HCT116 (cell line): ENCODE measurements at regions not wholly inside any gene's neighbourhood (a gene's known extent, or its start where the extent isn't known, plus 50 kb on each side); places are given as distances from the start of the nearest gene placed in this dataset.

Experiments used
- ATAC-seq: fragments of 200-7000 bp; cut with Tn5 transposase; 2 replicates; pipeline ENCODE4 v1.9.1; 2020; ENCODE audit warnings: mild to moderate bottlenecking, moderate library complexity
- BruUV-seq: library from RNA; stranded (reverse); fragments of 400-500 nt; replicated peaks from 2 replicates; lab custom pipeline; 2021; lab: Mats Ljungman, UMichigan
- CTCF ChIA-PET: fragments of 300-600 bp; sonication (Branson Sonifier 250); formaldehyde crosslinking; loops from one replicate; lab custom pipeline; 2021; ENCODE audit warnings: antibody characterized with exemption; lab: Charles Lee
- POLR2A ChIA-PET: fragments of 300-600, 350-600 bp; sonication (Branson Sonifier 250); formaldehyde crosslinking; loops from one replicate; lab custom pipeline; 2021; ENCODE audit warnings: antibody characterized with exemption; lab: Charles Lee
- RAD21 ChIA-PET, 2 experiments: fragments of 300-600 bp; sonication (Branson Sonifier 250); formaldehyde crosslinking; loops; one replicate each; lab custom pipeline; 2023; ENCODE audit warnings: low total read pairs in 2 of 2; ENCODE audit not compliant: uncharacterized antibody in 2 of 2, unreplicated experiment in 2 of 2, low non-redundant PET in 1 of 2; lab: Charles Lee
- DNase-seq: peaks from one replicate; pipeline ENCODE4 v3.0.0-alpha.2; 2010; ENCODE audit warnings: low read depth, low spot score
- H2AFZ ChIP-seq: fragments of 200-600 bp; shearing (Covaris generic), sonication (generic); 2 replicates; pipeline ENCODE4 v1.6.1; 2017; ENCODE audit warnings: low read depth, mixed run types, mixed read lengths, antibody characterized with exemption, low read length; ENCODE audit not compliant: poor library complexity, severe bottlenecking
- H3K27ac ChIP-seq: 2 replicates; pipeline ENCODE4 v1.5.1; 2012; ENCODE audit warnings: low read depth, low read length
- H3K27me3 ChIP-seq: fragments of 200-600 bp; sonication (generic); 2 replicates; pipeline ENCODE4 v1.6.1; 2016; ENCODE audit warnings: mixed run types, low read length, mixed read lengths; ENCODE audit not compliant: insufficient read depth
- H3K36me3 ChIP-seq, 2 experiments: fragments of 200-500 bp in 1 of 2; fragments of 200-600 bp in 1 of 2; sonication (Bioruptor generic) in 1 of 2; sonication (generic) in 1 of 2; 2 replicates each; pipeline versions ENCODE4 v1.5.1 to v1.6.1; 2014 to 2016; ENCODE audit warnings: low read length in 2 of 2, inconsistent platforms in 1 of 2, mixed read lengths in 1 of 2, mixed run types in 1 of 2; ENCODE audit not compliant: insufficient read depth in 2 of 2, control insufficient read depth in 1 of 2
- H3K4me1 ChIP-seq, 2 experiments: fragments of 200-600 bp in 1 of 2; sonication (generic) in 1 of 2; 2 replicates each; pipeline versions ENCODE4 v1.5.1 to v1.6.1; 2012 to 2017; ENCODE audit warnings: low read length in 2 of 2, inconsistent platforms in 1 of 2, mild to moderate bottlenecking in 1 of 2, mixed read lengths in 1 of 2, mixed run types in 1 of 2, moderate library complexity in 1 of 2; ENCODE audit not compliant: insufficient read depth in 2 of 2, control insufficient read depth in 1 of 2
- H3K4me2 ChIP-seq: fragments of 200-600 bp; sonication (generic); 2 replicates; pipeline ENCODE4 v1.6.1; 2017; ENCODE audit warnings: mixed run types, low read length, mixed read lengths
- H3K4me3 ChIP-seq, 2 experiments: fragments of 200-600 bp in 1 of 2; sonication (generic) in 1 of 2; replicated peaks in 1 of 2; 2 replicates each; pipeline ENCODE4 v1.5.1; 2011 to 2016; ENCODE audit warnings: low read length in 2 of 2, control low read depth in 1 of 2, low read depth in 1 of 2, mild to moderate bottlenecking in 1 of 2, mixed read lengths in 1 of 2, mixed run types in 1 of 2
- H3K79me2 ChIP-seq: fragments of 200-600 bp; sonication (generic); 2 replicates; pipeline ENCODE4 v1.6.1; 2017; ENCODE audit warnings: mild to moderate bottlenecking, mixed run types, low read length, moderate library complexity, mixed read lengths; ENCODE audit not compliant: insufficient read depth
- H3K9ac ChIP-seq: fragments of 200-600 bp; sonication (generic); 2 replicates; pipeline ENCODE4 v1.6.1; 2016; ENCODE audit warnings: low read length, mixed read lengths
- H3K9me2 ChIP-seq: fragments of 200-600 bp; sonication (generic), shearing (Covaris generic); 2 replicates; pipeline ENCODE4 v1.6.1; 2017; ENCODE audit warnings: mixed run types, mild to moderate bottlenecking, moderate library complexity; ENCODE audit not compliant: insufficient read depth
- H3K9me3 ChIP-seq, 2 experiments: fragments of 200-500 bp in 1 of 2; fragments of 200-600 bp in 1 of 2; sonication (Bioruptor generic) in 1 of 2; sonication (generic) in 1 of 2; 2 replicates each; pipeline ENCODE4 v1.6.1; 2014 to 2017; ENCODE audit warnings: low read length in 2 of 2, mixed read lengths in 2 of 2, inconsistent platforms in 1 of 2, low read depth in 1 of 2, mild to moderate bottlenecking in 1 of 2, mixed run types in 1 of 2, moderate library complexity in 1 of 2; ENCODE audit not compliant: control insufficient read depth in 1 of 2, insufficient read depth in 1 of 2
- H4K20me1 ChIP-seq: fragments of 200-600 bp; sonication (generic), shearing (Covaris generic); 2 replicates; pipeline ENCODE4 v1.6.1; 2017; ENCODE audit warnings: mixed run types, mild to moderate bottlenecking, moderate library complexity; ENCODE audit not compliant: insufficient read depth
- CBX3 ChIP-seq: IDR thresholded peaks from 2 replicates; pipeline ENCODE4 v1.6.1; 2012; ENCODE audit warnings: low read depth
- CEBPB ChIP-seq: IDR thresholded peaks from 2 replicates; pipeline ENCODE4 v1.6.1; 2012; ENCODE audit warnings: low read depth
- EGR1 ChIP-seq: IDR thresholded peaks from 2 replicates; pipeline ENCODE4 v1.6.1; 2012; ENCODE audit warnings: low read depth
- ELF1 ChIP-seq: IDR thresholded peaks from 2 replicates; pipeline ENCODE4 v1.6.1; 2012; ENCODE audit warnings: low read depth, borderline replicate concordance
- EZH2 ChIP-seq: fragments of 200-600 bp; sonication (generic); IDR thresholded peaks from 2 replicates; pipeline ENCODE4 v1.6.1; 2017; ENCODE audit warnings: antibody characterized with exemption, mixed run types
- EZH2phosphoT487 ChIP-seq: fragments of 200-600 bp; IDR thresholded peaks from 2 replicates; pipeline ENCODE4 v1.6.1; 2018; ENCODE audit warnings: antibody characterized with exemption, borderline replicate concordance
- FOSL1 ChIP-seq: IDR thresholded peaks from 2 replicates; pipeline ENCODE4 v1.6.1; 2012; ENCODE audit warnings: low read depth
- JUND ChIP-seq: IDR thresholded peaks from 2 replicates; pipeline ENCODE4 v1.6.1; 2012
- POLR2A ChIP-seq: IDR thresholded peaks from 2 replicates; pipeline ENCODE4 v1.7.0; 2011; ENCODE audit warnings: borderline replicate concordance; ENCODE audit not compliant: insufficient read depth, insufficient read length; ENCODE audit errors: extremely low read depth
- RAD21 ChIP-seq: IDR thresholded peaks from 2 replicates; pipeline ENCODE4 v1.6.1; 2012; ENCODE audit warnings: low read depth, mild to moderate bottlenecking
- SP1 ChIP-seq: IDR thresholded peaks from 2 replicates; pipeline ENCODE4 v1.6.1; 2012; ENCODE audit warnings: low read depth
- SRF ChIP-seq: IDR thresholded peaks from 2 replicates; pipeline ENCODE4 v1.6.1; 2012; ENCODE audit warnings: low read depth
- TCF7L2 ChIP-seq: IDR thresholded peaks from 2 replicates; pipeline ENCODE4 v1.7.0; 2011; ENCODE audit warnings: borderline replicate concordance, inconsistent platforms; ENCODE audit not compliant: insufficient read depth, insufficient read length; ENCODE audit errors: extremely low read depth
- YY1 ChIP-seq: IDR thresholded peaks from 2 replicates; pipeline ENCODE4 v1.6.1; 2011; ENCODE audit warnings: low read length, low read depth, moderate library complexity, mild to moderate bottlenecking; ENCODE audit not compliant: insufficient replicate concordance; ENCODE audit errors: extremely low read depth
- ZFX ChIP-seq: fragments of 450-650 bp; IDR thresholded peaks from 2 replicates; pipeline ENCODE4 v1.6.1; 2017
- intact Hi-C: fragments of 100-400 bp; cut with micrococcal nuclease; formaldehyde crosslinking; loops from 2 replicates; pipeline ENCODE4 v1.10.0; 2022
- TF ChIP-seq, protein P1 (sequence below), 3 experiments: fragments of 200-600 bp in 1 of 3; sonication (generic) in 1 of 3; IDR thresholded peaks in 2 of 3; conservative IDR thresholded peaks in 1 of 3; 2 replicates each; pipeline ENCODE4 v1.5.1; 2012 to 2017; ENCODE audit warnings: low read depth in 2 of 3, low read length in 2 of 3, antibody characterized with exemption in 1 of 3, borderline replicate concordance in 1 of 3, control low read depth in 1 of 3, mild to moderate bottlenecking in 1 of 3, mixed read lengths in 1 of 3, mixed run types in 1 of 3, moderate library complexity in 1 of 3; ENCODE audit not compliant: insufficient read depth in 1 of 3
- TF ChIP-seq, protein P2 (sequence below): IDR thresholded peaks from 2 replicates; pipeline ENCODE4 v1.6.1; 2012
- TF ChIP-seq, protein P3 (sequence below): IDR thresholded peaks from 2 replicates; pipeline ENCODE4 v1.6.1; 2012
- TF ChIP-seq, protein P4 (sequence below): IDR thresholded peaks from 2 replicates; pipeline ENCODE4 v1.6.1; 2012; ENCODE audit warnings: low read depth

DNA sequence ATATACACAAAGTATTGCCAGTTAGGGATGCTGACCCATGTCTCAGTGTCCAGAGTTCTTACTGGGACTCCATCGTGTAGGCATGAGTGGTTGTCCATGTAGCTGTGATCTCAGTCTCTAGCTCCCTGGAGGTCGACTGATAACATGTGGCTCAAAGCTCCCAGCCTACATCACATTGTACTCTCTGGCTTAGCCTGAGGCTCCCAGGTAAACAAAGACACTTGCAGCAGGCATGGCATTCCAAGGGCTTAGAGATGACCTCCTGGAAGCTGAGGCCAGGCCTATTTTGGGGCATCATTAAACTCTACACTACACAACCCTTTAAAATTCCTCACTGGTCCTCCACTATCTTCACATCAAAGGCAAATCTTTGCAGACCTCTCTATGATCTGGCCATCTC is 100.8 kb upstream of the DOCK1 start (continued):
- TF ChIP-seq YY1 (no peak), EZH2phosphoT487 (no peak), TCF7L2 (no peak)

DNA sequence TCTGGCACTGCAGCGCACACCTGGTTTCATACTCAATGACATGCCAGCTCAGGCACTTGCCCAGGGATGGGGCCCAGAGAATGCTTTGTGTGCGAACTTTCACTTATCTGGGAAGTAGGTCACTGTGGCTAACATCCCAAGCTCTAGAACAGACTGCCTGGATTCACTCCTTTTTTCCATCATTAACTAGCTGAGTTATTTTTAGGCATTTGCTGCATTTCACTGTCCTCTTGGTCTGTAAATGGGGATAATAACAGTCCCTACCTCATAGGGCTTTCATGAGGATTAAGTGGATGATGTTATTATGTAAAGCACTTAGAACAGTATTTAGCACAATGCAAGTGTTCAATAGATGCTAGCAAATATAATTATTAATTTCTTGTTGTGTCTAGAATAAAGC is 98.7 kb upstream of the DOCK1 start:
- no peaks in the 10 kb centered on the region; a peak in 1 of 4 replicates for H3K9me3 ChIP-seq
- H3K27me3 ChIP-seq, result peaks cover 22% of the 10 kb centered on the region; the same call in 1 of the 2 replicates
- DNase-seq, result no peak
- H3K9ac ChIP-seq, result no peak overlapping the region
- no peak overlapping the region for H3K27ac ChIP-seq
- H3K4me1 ChIP-seq, result no peaks in the 10 kb centered on the region
- H3K79me2 ChIP-seq, result no peaks in the 10 kb centered on the region
- intact Hi-C loops, result no loop called here
- no TSS peak for BruUV-seq
- ChIA-PET POLR2A (no interaction called here), CTCF (no interaction called here), RAD21 (no interaction called here)
- no peaks in the 10 kb centered on the region for H3K36me3 ChIP-seq
- H2AFZ ChIP-seq, result no peak overlapping the region
- TF ChIP-seq FOSL1 (no peak), SRF (no peak), EZH2phosphoT487 (no peak), SP1 (no peak), YY1 (no peak), POLR2A (no peak), CEBPB (no peak), ZFX (no peak), EZH2 (no peak), EGR1 (no peak), RAD21 (no peak), ELF1 (no peak), CBX3 (no peak), JUND (no peak), TCF7L2 (no peak)
- TF ChIP-seq, protein P1, sequence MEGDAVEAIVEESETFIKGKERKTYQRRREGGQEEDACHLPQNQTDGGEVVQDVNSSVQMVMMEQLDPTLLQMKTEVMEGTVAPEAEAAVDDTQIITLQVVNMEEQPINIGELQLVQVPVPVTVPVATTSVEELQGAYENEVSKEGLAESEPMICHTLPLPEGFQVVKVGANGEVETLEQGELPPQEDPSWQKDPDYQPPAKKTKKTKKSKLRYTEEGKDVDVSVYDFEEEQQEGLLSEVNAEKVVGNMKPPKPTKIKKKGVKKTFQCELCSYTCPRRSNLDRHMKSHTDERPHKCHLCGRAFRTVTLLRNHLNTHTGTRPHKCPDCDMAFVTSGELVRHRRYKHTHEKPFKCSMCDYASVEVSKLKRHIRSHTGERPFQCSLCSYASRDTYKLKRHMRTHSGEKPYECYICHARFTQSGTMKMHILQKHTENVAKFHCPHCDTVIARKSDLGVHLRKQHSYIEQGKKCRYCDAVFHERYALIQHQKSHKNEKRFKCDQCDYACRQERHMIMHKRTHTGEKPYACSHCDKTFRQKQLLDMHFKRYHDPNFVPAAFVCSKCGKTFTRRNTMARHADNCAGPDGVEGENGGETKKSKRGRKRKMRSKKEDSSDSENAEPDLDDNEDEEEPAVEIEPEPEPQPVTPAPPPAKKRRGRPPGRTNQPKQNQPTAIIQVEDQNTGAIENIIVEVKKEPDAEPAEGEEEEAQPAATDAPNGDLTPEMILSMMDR (IDR thresholded peaks at IDR 0.05 in 2 of 3, conservative IDR thresholded peaks at IDR 0.05 in 1 of 3; ENCODE audit: borderline replicate concordance in 1 of 3, insufficient read depth in 1 of 3, low read depth in 2 of 3, low read length in 2 of 3), result no peak
- TF ChIP-seq, protein P2, sequence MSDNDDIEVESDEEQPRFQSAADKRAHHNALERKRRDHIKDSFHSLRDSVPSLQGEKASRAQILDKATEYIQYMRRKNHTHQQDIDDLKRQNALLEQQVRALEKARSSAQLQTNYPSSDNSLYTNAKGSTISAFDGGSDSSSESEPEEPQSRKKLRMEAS, result no peak
- TF ChIP-seq, protein P3, sequence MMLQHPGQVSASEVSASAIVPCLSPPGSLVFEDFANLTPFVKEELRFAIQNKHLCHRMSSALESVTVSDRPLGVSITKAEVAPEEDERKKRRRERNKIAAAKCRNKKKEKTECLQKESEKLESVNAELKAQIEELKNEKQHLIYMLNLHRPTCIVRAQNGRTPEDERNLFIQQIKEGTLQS, result no peak
- TF ChIP-seq, protein P4, sequence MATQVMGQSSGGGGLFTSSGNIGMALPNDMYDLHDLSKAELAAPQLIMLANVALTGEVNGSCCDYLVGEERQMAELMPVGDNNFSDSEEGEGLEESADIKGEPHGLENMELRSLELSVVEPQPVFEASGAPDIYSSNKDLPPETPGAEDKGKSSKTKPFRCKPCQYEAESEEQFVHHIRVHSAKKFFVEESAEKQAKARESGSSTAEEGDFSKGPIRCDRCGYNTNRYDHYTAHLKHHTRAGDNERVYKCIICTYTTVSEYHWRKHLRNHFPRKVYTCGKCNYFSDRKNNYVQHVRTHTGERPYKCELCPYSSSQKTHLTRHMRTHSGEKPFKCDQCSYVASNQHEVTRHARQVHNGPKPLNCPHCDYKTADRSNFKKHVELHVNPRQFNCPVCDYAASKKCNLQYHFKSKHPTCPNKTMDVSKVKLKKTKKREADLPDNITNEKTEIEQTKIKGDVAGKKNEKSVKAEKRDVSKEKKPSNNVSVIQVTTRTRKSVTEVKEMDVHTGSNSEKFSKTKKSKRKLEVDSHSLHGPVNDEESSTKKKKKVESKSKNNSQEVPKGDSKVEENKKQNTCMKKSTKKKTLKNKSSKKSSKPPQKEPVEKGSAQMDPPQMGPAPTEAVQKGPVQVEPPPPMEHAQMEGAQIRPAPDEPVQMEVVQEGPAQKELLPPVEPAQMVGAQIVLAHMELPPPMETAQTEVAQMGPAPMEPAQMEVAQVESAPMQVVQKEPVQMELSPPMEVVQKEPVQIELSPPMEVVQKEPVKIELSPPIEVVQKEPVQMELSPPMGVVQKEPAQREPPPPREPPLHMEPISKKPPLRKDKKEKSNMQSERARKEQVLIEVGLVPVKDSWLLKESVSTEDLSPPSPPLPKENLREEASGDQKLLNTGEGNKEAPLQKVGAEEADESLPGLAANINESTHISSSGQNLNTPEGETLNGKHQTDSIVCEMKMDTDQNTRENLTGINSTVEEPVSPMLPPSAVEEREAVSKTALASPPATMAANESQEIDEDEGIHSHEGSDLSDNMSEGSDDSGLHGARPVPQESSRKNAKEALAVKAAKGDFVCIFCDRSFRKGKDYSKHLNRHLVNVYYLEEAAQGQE, result no peak
- ATAC-seq, result no peak
- no peak overlapping the region for H3K4me3 ChIP-seq
- no peaks in the 10 kb centered on the region for H4K20me1 ChIP-seq
- H3K9me2 ChIP-seq, result no peaks in the 10 kb centered on the region
- no peak overlapping the region for H3K4me2 ChIP-seq
